ENCODE measurements at regions not wholly inside any gene's neighbourhood (a gene's known extent, or its start where the extent isn't known, plus 50 kb on each side); places are given as distances from the start of the nearest gene placed in this dataset.

DNA sequence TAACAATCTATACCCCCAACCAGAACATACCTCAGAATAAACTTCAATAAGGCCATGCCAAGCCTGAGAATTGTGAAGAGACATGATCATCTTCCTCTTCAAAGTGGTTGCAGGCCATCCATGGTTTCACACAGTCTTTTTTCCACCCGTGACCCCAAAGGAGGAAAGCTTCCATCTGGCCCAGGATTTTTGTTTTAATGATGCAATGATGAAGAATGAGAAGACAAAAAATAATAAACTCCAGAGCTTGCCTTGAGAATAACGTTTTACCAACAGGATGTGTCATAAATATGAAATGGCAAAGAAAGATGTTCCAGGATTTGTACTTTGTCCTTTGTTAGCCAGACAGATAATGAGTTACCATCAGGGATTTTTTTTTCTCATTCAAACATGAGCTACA is 201.9 kb downstream of the WNT5A start:
- TF ChIP-seq, protein P1, sequence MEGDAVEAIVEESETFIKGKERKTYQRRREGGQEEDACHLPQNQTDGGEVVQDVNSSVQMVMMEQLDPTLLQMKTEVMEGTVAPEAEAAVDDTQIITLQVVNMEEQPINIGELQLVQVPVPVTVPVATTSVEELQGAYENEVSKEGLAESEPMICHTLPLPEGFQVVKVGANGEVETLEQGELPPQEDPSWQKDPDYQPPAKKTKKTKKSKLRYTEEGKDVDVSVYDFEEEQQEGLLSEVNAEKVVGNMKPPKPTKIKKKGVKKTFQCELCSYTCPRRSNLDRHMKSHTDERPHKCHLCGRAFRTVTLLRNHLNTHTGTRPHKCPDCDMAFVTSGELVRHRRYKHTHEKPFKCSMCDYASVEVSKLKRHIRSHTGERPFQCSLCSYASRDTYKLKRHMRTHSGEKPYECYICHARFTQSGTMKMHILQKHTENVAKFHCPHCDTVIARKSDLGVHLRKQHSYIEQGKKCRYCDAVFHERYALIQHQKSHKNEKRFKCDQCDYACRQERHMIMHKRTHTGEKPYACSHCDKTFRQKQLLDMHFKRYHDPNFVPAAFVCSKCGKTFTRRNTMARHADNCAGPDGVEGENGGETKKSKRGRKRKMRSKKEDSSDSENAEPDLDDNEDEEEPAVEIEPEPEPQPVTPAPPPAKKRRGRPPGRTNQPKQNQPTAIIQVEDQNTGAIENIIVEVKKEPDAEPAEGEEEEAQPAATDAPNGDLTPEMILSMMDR (IDR thresholded peaks at IDR 0.05; ENCODE audit: extremely low read depth, missing control alignments) = no peak
- no peak for DNase-seq (ENCODE audit: low spot score)

DNA sequence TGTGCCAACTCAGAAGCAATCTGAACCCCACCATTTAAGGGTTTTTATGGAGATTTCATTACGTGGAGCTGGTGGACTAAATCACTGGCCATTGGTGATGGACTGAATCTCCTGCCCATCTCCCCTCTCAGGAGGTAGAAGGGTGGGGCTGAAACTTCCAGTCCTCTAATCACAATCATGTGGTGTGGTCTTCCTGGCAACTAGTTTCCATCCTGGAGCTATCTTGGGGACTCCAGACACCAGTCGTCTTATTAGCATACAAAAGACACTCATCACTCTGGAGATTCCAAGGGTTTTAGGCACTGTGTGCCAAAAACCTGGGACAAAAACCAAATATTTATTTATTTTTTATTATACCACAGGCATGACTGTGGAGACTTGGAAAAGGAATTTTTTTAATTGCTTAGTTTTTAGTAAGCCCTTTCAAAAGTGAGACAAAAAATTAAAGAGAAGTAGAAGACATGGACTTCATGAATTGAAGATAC is 203.6 kb downstream of the WNT5A start:
- TF ChIP-seq, protein P1 (IDR thresholded peaks at IDR 0.05; ENCODE audit: extremely low read depth, missing control alignments) = no peak

DNA sequence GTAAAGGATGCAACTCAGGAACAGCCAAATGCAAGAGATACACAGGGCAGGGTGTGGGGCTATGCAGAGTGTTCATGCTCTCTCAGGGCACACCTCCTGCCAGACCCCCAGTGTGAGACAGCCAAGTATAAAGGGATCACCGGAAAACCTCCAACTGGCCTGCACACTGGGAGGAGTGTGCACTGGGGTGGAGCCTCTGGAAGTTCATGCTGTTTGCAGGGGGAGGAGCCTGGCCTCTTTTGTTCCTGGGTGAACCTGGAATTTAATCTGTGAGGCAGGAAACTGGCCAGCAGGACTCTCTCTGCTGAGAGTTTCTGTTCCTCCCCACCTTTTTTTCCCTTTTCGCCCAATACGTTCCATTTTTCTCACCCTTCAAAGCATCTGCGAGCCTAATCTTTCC is 204.1 kb downstream of the WNT5A start:
- no peak for DNase-seq (ENCODE audit: low spot score)

More for the DNA sequence above, 203.6 kb downstream of the WNT5A start:
- DNase-seq (ENCODE audit: low spot score) = no peak

DNA sequence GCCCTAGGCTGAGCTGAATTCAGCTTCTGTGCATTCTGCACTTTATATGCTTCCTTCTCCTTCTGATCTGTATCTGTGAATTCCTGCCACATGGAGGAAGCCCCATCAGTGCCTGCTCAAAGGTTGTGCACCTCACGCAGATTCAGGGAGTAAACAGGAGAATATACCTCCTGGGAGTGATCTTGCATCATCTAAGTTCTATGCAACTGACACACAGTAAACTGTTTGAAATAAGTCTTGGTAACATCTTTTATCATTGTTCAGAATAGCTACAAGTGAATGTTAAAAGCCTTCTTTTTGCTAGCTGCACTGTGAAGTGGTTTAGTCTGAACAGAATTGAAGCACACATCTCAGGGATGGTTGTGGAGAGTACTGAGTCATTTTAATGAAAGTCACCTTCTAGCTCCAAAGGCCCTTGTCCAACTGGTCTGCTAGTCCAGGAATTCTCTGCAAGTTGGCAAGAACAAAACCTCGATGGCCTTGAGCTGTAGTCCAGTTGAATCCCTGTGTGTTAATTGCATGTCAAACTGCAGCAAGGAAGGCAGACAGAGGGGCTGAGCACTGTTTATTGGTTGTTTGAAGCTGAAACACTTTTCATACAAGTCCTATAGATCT is 215.0 kb downstream of the WNT5A start:
- DNase-seq (ENCODE audit: low spot score) = no peak
- TF ChIP-seq, protein P1 (IDR thresholded peaks at IDR 0.05; ENCODE audit: extremely low read depth, missing control alignments) = no peak

More for the DNA sequence above, 204.1 kb downstream of the WNT5A start:
- TF ChIP-seq, protein P1 (IDR thresholded peaks at IDR 0.05; ENCODE audit: extremely low read depth, missing control alignments) = no peak

DNA sequence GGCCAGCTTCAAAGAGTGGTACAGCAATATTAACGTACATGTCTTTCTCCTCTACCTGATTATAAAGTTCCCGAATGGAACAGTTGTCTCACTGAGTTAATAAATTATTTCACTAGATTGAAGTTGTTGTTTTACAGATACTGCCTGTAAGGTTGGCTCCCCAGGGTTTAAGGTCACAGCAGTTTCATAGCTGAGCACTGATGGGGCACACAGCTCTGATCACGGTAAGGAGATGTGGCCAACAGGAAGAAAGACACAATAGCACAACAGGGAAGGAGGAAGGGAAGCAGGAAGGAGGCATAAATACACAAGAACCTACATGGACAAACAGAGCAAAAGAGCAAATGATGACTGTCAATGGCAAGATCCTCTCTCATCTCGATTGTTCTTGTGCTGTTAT is 215.6 kb downstream of the WNT5A start:
- TF ChIP-seq, protein P1 (IDR thresholded peaks at IDR 0.05; ENCODE audit: extremely low read depth, missing control alignments) = no peak
- DNase-seq (ENCODE audit: low spot score) = no peak

DNA sequence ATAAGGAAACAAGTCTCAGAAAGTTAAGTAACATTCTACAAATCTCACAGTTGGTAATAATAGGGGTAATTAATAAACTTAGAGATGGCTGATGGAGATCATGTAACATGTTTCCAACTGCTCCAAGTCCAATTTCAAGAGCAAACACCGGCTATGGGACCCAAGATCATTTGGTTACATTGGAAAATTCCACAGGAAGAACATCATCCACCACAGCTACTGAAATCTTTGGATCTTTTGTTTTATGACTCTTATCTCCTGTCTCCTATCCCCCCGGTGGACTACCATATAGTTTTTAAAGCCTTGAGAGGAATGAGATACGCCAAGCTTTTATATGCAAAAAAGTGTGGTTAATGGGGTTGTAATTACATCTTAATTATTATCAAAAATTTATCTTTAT is 216.1 kb downstream of the WNT5A start:
- TF ChIP-seq, protein P1 (IDR thresholded peaks at IDR 0.05; ENCODE audit: extremely low read depth, missing control alignments) = no peak
- no peak for DNase-seq (ENCODE audit: low spot score)

DNA sequence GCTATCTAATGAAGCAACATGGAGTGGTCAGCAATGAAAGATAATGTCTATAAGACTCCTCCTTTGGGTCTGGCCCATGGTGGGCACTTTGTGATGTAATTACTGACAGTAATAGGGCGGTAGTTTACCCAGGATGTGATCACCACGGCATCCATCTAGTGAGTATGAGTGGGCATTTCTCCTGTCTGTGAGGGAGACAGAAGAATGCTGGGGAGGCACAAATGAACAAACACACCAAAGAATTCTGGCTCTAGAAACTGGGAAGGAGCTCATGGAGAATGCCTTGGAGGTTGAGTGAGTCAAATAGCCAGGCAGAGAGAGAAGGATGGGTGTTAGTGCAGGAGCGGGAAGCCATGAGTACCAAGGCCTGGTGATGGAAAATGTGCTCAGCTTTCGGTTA is 217.5 kb downstream of the WNT5A start:
- TF ChIP-seq, protein P1 (IDR thresholded peaks at IDR 0.05; ENCODE audit: extremely low read depth, missing control alignments) = no peak
- DNase-seq (ENCODE audit: low spot score) = no peak

Data from GM20000 (cell line).